Gastroesophageal sphincter (tissue), 4 donors: ENCODE measurements at regions not wholly inside any gene's neighbourhood (a gene's known extent, or its start where the extent isn't known, plus 50 kb on each side); places are given as distances from the start of the nearest gene placed in this dataset.
"Not testable (repeated sequence)": the region's sequence is repeated elsewhere in the genome, so short reads cannot be mapped to it uniquely, and the experiment has no call there.

Experiments used
- ATAC-seq: fragments of 150-250 bp; one replicate; pipeline ENCODE4 v1.9.1; 2016; ENCODE audit warnings: mild to moderate bottlenecking, moderate library complexity
- H3K27ac ChIP-seq, 4 donors: fragments of 200-600 bp; sonication (generic) in 3 of 4; 1 replicate in 3 of 4; 2 replicates in 1 of 4; pipeline ENCODE4 v1.5.1; 2016 to 2019
- H3K27me3 ChIP-seq: fragments of 200-600 bp; sonication (generic); one replicate; pipeline ENCODE4 v1.5.1; 2019
- H3K36me3 ChIP-seq, 2 donors: fragments of 200-600 bp; sonication (generic); one replicate each; pipeline ENCODE4 v1.5.1; 2019; ENCODE audit warnings: control low read depth in 1 of 2
- H3K4me1 ChIP-seq, 3 donors: fragments of 200-600 bp; sonication (generic); 1 replicate in 2 of 3; 2 replicates in 1 of 3; pipeline ENCODE4 v1.5.1; 2016 to 2019; ENCODE audit warnings: control low read depth in 2 of 3
- H3K4me3 ChIP-seq, 2 donors: fragments of 200-600 bp; sonication (generic); one replicate each; pipeline ENCODE4 v1.5.1; 2019; ENCODE audit warnings: mild to moderate bottlenecking in 1 of 2, moderate library complexity in 1 of 2
- H3K9me3 ChIP-seq, 3 donors: fragments of 200-600 bp; sonication (generic); one replicate each; pipeline ENCODE4 v1.5.1; 2017 to 2019; ENCODE audit warnings: control low read depth in 2 of 3
- CTCF ChIP-seq, 4 experiments: fragments of 200-600 bp in 2 of 4; fragments of 450-650 bp in 2 of 4; sonication (generic) in 1 of 4; IDR thresholded peaks; one replicate each; pipeline ENCODE4 v1.5.1; 2017 to 2019; ENCODE audit warnings: antibody characterized with exemption in 4 of 4, mild to moderate bottlenecking in 2 of 4, moderate library complexity in 2 of 4
- EP300 ChIP-seq: sonication (generic); formaldehyde crosslinking; IDR thresholded peaks from one replicate; pipeline ENCODE4 v1.6.1; 2017; ENCODE audit warnings: antibody characterized with exemption, mild to moderate bottlenecking
- POLR2A ChIP-seq, 2 donors: fragments of 450-650 bp; IDR thresholded peaks; one replicate each; pipeline ENCODE4 v1.6.1; 2017; ENCODE audit warnings: antibody characterized with exemption in 2 of 2, mild to moderate bottlenecking in 2 of 2, moderate library complexity in 1 of 2
- POLR2AphosphoS5 ChIP-seq: sonication (generic); formaldehyde crosslinking; IDR thresholded peaks from one replicate; pipeline ENCODE4 v1.6.1; 2017; ENCODE audit warnings: antibody characterized with exemption
- WGBS, 2 donors: methylation state at CpG; one replicate each; pipeline ENCODE4 v1.1.5; 2018; ENCODE audit warnings: low coverage in 1 of 2; 5-methylcytosine and 5-hydroxymethylcytosine counted together

DNA sequence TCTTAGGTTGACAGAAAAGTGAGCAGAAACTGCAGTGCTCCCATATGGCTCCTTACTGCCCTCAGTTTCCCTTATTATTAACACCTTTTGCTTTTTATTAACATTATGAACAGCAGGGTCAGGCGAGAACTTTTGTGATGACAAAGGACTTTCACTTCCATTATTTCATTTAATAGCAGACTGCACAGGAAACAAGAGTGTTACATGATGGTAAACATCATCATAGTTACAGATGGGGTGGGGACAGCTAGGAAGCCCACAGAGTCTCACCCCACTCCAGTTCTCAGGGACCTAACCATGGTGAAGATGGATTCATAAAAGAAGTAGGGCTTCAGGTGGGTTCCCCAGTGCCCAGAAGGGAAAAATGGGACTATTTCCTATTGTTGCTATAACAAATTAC lies 110.1 kb upstream of the PELI2 start:
- peaks cover 0 to 8% (median 0%) of the 10 kb centered on the region in 3 donors for H3K9me3 ChIP-seq
- ATAC-seq, result no peak
- WGBS, 2 donors, result 71 to 100% methylated on average over 1 of the region's 1 CpG

DNA sequence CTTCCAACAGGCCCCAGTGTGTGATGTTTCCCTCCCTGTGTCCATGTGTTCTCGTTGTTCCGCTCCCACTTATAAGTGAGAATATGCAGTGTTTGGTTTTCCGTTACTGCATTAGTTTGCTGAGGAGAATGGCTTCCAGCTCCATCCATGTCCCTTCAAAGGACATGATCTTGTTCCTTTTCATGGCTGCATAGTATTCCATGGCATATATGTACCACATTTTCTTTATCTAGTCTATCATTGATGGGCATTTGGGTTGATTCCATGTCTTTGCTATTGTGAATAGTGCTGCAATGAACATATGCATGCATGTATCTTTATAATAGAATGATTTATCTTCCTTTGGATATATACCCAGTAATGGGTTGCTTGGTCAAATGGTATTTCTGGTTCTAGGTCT lies 109.5 kb upstream of the PELI2 start:
- WGBS, 2 donors, result 93 to 100% methylated on average over 2 of the region's 3 CpGs

More for the DNA sequence above, 110.1 kb upstream of the PELI2 start:
- Histone ChIP-seq H3K4me3 (no peak overlapping the region), H3K27ac (no peak overlapping the region), H3K36me3 (no peaks in the 10 kb centered on the region), H3K27me3 (no peaks in the 10 kb centered on the region), H3K4me1 (peaks cover 0 to 5% (median 3%) of the 10 kb centered on the region in 3 donors)
- TF ChIP-seq POLR2A (IDR thresholded peaks at IDR 0.05) (no peak), CTCF (IDR thresholded peaks at IDR 0.05) (no peak), EP300 (no peak), POLR2AphosphoS5 (no peak)

GRCh38 chr14:56023661-56024081 lies 94.5 kb upstream of the PELI2 start:
- Histone ChIP-seq H3K4me1 (peaks cover 0 to 11% (median 0%) of the 10 kb centered on the region in 3 donors), H3K9me3 (no peaks in the 10 kb centered on the region), H3K27ac (no peak overlapping the region), H3K36me3 (no peaks in the 10 kb centered on the region), H3K27me3 (no peaks in the 10 kb centered on the region), H3K4me3 (no peak overlapping the region)
- TF ChIP-seq CTCF (IDR thresholded peaks at IDR 0.05) (no peak), EP300 (no peak), POLR2AphosphoS5 (no peak), POLR2A (IDR thresholded peaks at IDR 0.05) (no peak)
- WGBS, 2 donors, result 61% methylated on average over 2 of the region's 2 CpGs; no CpG with 5 or more reads in 1 of the 2 donors
- ATAC-seq, result no peak

More for the DNA sequence above, 109.5 kb upstream of the PELI2 start:
- H3K4me3 ChIP-seq, ATAC-seq, H3K4me1 ChIP-seq, H3K9me3 ChIP-seq, H3K36me3 ChIP-seq, H3K27me3 ChIP-seq, H3K27ac ChIP-seq: not testable (repeated sequence)

DNA sequence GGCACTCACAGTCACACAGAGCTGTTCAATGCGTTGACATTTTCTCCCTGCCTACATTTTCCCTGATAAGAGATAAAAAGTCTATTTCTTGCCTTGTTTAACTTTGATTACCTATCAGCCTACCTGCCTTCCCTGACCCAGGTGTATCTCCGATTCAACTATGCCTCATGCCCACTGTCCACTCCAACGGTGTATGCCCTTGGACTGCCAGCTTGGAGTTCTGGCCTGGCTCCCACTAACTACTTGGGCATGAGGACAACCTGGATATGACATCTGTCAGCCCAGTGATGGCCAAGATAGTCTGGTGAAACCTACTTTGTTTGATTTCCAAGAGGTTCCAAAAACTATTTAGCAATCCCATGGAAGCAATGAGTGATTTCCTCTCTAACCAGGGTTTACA lies 93.0 kb upstream of the PELI2 start:
- WGBS, 2 donors, result 72 to 93% methylated on average over 3 of the region's 3 CpGs
- H3K4me1 ChIP-seq, result peaks cover 0 to 11% (median 0%) of the 10 kb centered on the region in 3 donors
- H3K9me3 ChIP-seq, result no peaks in the 10 kb centered on the region
- no peak overlapping the region for H3K27ac ChIP-seq
- no peak for TF ChIP-seq EP300
- TF ChIP-seq CTCF (IDR thresholded peaks at IDR 0.05), result no peak
- no peak for TF ChIP-seq POLR2AphosphoS5
- TF ChIP-seq POLR2A (IDR thresholded peaks at IDR 0.05), result no peak
- H3K36me3 ChIP-seq, result no peaks in the 10 kb centered on the region
- no peak overlapping the region for H3K4me3 ChIP-seq
- H3K27me3 ChIP-seq, result no peaks in the 10 kb centered on the region
- no peak for ATAC-seq

GRCh38 chr14:56026506-56026905 lies 91.7 kb upstream of the PELI2 start:
- Histone ChIP-seq H3K4me3 (no peak overlapping the region), H3K36me3 (no peaks in the 10 kb centered on the region), H3K4me1 (peaks cover 0 to 11% (median 0%) of the 10 kb centered on the region in 3 donors), H3K9me3 (no peaks in the 10 kb centered on the region), H3K27me3 (no peaks in the 10 kb centered on the region), H3K27ac (no peak overlapping the region)
- ATAC-seq, result no peak
- 63% methylated on average over 1 of the region's 1 CpG; no CpG with 5 or more reads in 1 of the 2 donors for WGBS, 2 donors
- TF ChIP-seq EP300 (no peak), POLR2A (IDR thresholded peaks at IDR 0.05) (no peak), CTCF (IDR thresholded peaks at IDR 0.05) (no peak), POLR2AphosphoS5 (no peak)
